ENCODE measurements at regions not wholly inside any gene's neighbourhood (a gene's known extent, or its start where the extent isn't known, plus 50 kb on each side); places are given as distances from the start of the nearest gene placed in this dataset.

DNA sequence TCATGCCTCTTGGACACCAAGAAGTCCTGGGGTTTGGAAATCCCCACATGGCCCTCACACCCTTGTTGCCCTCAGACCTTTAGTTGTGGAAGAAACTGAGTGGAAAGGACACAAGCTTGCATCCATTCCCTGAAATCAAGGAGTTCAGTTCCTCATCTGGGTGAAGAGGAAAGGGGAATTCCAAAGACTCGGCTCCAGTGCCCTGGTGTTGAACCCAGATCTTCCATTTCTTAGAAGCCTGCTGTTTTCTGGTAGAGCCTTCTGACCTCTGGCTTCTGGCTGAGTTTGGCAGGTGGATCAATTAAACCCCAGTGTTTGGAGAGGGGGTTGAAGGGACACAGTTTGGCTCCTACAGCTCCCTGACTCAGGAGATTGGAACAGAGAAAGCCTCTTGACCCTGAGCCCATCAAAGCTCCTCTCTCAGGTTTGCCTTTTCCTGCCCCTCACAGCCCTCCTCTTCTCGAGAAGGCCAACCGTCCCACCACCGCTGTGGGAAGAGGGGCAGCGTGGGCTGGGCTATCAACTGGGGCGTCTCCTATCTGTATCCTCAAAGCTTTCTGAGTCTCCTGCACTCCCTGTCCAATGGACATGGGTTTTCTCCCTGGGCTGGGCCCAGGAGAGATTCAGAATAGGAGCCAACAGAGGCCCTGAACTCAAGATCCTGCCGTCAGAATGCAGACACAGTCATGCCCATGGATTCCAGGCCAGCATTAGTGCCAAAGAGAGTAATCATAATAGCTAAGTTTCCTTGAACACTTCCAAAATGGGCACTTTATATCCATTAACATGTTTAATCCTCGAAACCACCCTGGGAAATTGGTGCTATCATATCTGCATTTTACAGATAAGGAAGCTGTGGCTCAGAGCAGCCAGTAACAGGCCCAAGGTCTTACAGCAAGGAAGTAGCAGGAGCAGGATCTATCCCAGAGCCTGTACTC is 146.2 kb downstream of the VEGFA start:
- H3K9me3 ChIP-seq (replicated peaks; ENCODE audit: control insufficient read depth, insufficient read depth, low read length): no peaks in the 10 kb centered on the region
- intact Hi-C loops (cut with micrococcal nuclease; ENCODE audit: unreplicated experiment): no loop called here
- no peak overlapping the region for H3K27ac ChIP-seq (ENCODE audit: control insufficient read depth, insufficient read depth)
- H3K79me2 ChIP-seq (ENCODE audit: control insufficient read depth, insufficient read depth, low read length): no peaks in the 10 kb centered on the region
- H3K9ac ChIP-seq (ENCODE audit: control insufficient read depth, insufficient read depth, low read length): no peak overlapping the region
- no peaks in the 10 kb centered on the region for H3K36me3 ChIP-seq (ENCODE audit: control insufficient read depth in 2 of 2, insufficient read depth in 2 of 2, low read length in 1 of 2)
- ChIA-PET SMC1A (ENCODE audit: uncharacterized antibody, unreplicated experiment) (interaction anchor here (1.1 to 1.6 kb wide), 2 partner anchors 15 to 18 kb away, joined by 3 to 6 read pairs; no protein-coding TSS in a partner anchor), CTCF (interaction anchor here (0.8 to 1.8 kb wide), 5 partner anchors 8 to 141 kb away, joined by 3 to 4 read pairs (median 3); no protein-coding TSS in a partner anchor), RAD21 (ENCODE audit: unreplicated experiment) (no interaction called here), POLR2A (interaction anchor here (1.7 kb wide), 1 partner anchor 10 kb away, joined by 4 read pairs; no protein-coding TSS in a partner anchor)
- no peak for ATAC-seq
- H3K27me3 ChIP-seq (replicated peaks in 1 of 2; ENCODE audit: control insufficient read depth in 2 of 2, insufficient read depth in 2 of 2, low read length in 1 of 2): no peaks in the 10 kb centered on the region
- WGBS (ENCODE audit: insufficient coverage, insufficient replicate concordance, low lambda C conversion rate, missing lambda C conversion rate): 19% methylated on average over 8 of the region's 8 CpGs
- in situ Hi-C loops (cut with MboI): no loop called here
- DNase-seq (ENCODE audit: low read depth, low spot score): no peak
- H3K4me3 ChIP-seq: no peak overlapping the region
- no TSS peak for BruUV-seq (replicated peaks)
- H3K4me2 ChIP-seq (ENCODE audit: control insufficient read depth, insufficient read depth): no peak overlapping the region
- H3K4me1 ChIP-seq (ENCODE audit: control insufficient read depth, insufficient read depth, low read length): no peaks in the 10 kb centered on the region
- no peak overlapping the region for H2AFZ ChIP-seq (ENCODE audit: control insufficient read depth, low read depth, low read length)
- H4K20me1 ChIP-seq (ENCODE audit: control insufficient read depth, insufficient read depth): no peaks in the 10 kb centered on the region
- no peak for FAIRE-seq
- TF ChIP-seq RB1 (IDR thresholded peaks at IDR 0.05; ENCODE audit: borderline replicate concordance): no peak
- TF ChIP-seq, protein P1, sequence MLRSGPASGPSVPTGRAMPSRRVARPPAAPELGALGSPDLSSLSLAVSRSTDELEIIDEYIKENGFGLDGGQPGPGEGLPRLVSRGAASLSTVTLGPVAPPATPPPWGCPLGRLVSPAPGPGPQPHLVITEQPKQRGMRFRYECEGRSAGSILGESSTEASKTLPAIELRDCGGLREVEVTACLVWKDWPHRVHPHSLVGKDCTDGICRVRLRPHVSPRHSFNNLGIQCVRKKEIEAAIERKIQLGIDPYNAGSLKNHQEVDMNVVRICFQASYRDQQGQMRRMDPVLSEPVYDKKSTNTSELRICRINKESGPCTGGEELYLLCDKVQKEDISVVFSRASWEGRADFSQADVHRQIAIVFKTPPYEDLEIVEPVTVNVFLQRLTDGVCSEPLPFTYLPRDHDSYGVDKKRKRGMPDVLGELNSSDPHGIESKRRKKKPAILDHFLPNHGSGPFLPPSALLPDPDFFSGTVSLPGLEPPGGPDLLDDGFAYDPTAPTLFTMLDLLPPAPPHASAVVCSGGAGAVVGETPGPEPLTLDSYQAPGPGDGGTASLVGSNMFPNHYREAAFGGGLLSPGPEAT (IDR thresholded peaks at IDR 0.05; ENCODE audit: low read depth): no peak
- no peak for TF ChIP-seq FOXM1 (IDR thresholded peaks at IDR 0.05; ENCODE audit: low read depth, low read length)
- TF ChIP-seq SP1 (IDR thresholded peaks at IDR 0.05; ENCODE audit: low read depth, low read length): no peak
- no peak for TF ChIP-seq MYB (IDR thresholded peaks at IDR 0.05; ENCODE audit: borderline replicate concordance, low read depth, low read length)
- no peak for TF ChIP-seq GATAD2B (conservative IDR thresholded peaks at IDR 0.05; ENCODE audit: low read depth)
- TF ChIP-seq KDM1A (IDR thresholded peaks at IDR 0.05; ENCODE audit: borderline replicate concordance): no peak
- TF ChIP-seq, protein P2, sequence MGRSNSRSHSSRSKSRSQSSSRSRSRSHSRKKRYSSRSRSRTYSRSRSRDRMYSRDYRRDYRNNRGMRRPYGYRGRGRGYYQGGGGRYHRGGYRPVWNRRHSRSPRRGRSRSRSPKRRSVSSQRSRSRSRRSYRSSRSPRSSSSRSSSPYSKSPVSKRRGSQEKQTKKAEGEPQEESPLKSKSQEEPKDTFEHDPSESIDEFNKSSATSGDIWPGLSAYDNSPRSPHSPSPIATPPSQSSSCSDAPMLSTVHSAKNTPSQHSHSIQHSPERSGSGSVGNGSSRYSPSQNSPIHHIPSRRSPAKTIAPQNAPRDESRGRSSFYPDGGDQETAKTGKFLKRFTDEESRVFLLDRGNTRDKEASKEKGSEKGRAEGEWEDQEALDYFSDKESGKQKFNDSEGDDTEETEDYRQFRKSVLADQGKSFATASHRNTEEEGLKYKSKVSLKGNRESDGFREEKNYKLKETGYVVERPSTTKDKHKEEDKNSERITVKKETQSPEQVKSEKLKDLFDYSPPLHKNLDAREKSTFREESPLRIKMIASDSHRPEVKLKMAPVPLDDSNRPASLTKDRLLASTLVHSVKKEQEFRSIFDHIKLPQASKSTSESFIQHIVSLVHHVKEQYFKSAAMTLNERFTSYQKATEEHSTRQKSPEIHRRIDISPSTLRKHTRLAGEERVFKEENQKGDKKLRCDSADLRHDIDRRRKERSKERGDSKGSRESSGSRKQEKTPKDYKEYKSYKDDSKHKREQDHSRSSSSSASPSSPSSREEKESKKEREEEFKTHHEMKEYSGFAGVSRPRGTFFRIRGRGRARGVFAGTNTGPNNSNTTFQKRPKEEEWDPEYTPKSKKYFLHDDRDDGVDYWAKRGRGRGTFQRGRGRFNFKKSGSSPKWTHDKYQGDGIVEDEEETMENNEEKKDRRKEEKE (IDR thresholded peaks at IDR 0.05): no peak
- TF ChIP-seq HCFC1 (IDR thresholded peaks at IDR 0.05; ENCODE audit: low read length): no peak
- TF ChIP-seq CBX5 (IDR thresholded peaks at IDR 0.05; ENCODE audit: low read depth): no peak
- no peak for TF ChIP-seq RCOR1 (conservative IDR thresholded peaks at IDR 0.05; ENCODE audit: low read depth, low read length)
- no peak for TF ChIP-seq CEBPB (IDR thresholded peaks at IDR 0.05; ENCODE audit: borderline replicate concordance in 1 of 2, low read depth in 2 of 2, low read length in 2 of 2)
- TF ChIP-seq, protein P3, sequence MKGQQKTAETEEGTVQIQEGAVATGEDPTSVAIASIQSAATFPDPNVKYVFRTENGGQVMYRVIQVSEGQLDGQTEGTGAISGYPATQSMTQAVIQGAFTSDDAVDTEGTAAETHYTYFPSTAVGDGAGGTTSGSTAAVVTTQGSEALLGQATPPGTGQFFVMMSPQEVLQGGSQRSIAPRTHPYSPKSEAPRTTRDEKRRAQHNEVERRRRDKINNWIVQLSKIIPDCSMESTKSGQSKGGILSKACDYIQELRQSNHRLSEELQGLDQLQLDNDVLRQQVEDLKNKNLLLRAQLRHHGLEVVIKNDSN (IDR thresholded peaks at IDR 0.05; ENCODE audit: borderline replicate concordance, extremely low read length, insufficient read depth, low read depth, low read length): no peak
- no peak for TF ChIP-seq SRF (IDR thresholded peaks at IDR 0.05; ENCODE audit: low read depth in 2 of 2, low read length in 2 of 2)
- no peak for TF ChIP-seq SMC3 (IDR thresholded peaks at IDR 0.05; ENCODE audit: borderline replicate concordance, low read length)
- TF ChIP-seq TAF1 (IDR thresholded peaks at IDR 0.05; ENCODE audit: borderline replicate concordance, low read depth, low read length): no peak
- TF ChIP-seq, protein P4, sequence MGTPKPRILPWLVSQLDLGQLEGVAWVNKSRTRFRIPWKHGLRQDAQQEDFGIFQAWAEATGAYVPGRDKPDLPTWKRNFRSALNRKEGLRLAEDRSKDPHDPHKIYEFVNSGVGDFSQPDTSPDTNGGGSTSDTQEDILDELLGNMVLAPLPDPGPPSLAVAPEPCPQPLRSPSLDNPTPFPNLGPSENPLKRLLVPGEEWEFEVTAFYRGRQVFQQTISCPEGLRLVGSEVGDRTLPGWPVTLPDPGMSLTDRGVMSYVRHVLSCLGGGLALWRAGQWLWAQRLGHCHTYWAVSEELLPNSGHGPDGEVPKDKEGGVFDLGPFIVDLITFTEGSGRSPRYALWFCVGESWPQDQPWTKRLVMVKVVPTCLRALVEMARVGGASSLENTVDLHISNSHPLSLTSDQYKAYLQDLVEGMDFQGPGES (IDR thresholded peaks at IDR 0.05): no peak
- TF ChIP-seq RAD51 (IDR thresholded peaks at IDR 0.05): no peak
